CD14-positive monocyte (primary cell): ENCODE measurements at regions not wholly inside any gene's neighbourhood (a gene's known extent, or its start where the extent isn't known, plus 50 kb on each side); places are given as distances from the start of the nearest gene placed in this dataset.

Experiments
- DNase-seq, 3 donors: peaks; one replicate each; pipeline ENCODE4 v3.0.0-alpha.2; 2011 to 2022
- H2AFZ ChIP-seq: 2 replicates; pipeline ENCODE4 v1.6.0; 2012; ENCODE audit warnings: mild to moderate bottlenecking, low read depth, low read length, inconsistent platforms; ENCODE audit not compliant: insufficient read depth, poor library complexity, severe bottlenecking
- H3K27ac ChIP-seq, 2 donors: 1 replicate in 1 of 2; 2 replicates in 1 of 2; pipeline ENCODE4 v1.5.1; 2012 to 2013; ENCODE audit warnings: low read length in 2 of 2, control low read depth in 1 of 2, inconsistent platforms in 1 of 2, low read depth in 1 of 2, mild to moderate bottlenecking in 1 of 2
- H3K27me3 ChIP-seq, 2 donors: one replicate each; pipeline versions ENCODE4 v1.6.0 to v1.6.1; 2011 to 2013; ENCODE audit warnings: low read length in 2 of 2; ENCODE audit not compliant: control insufficient read depth in 2 of 2, insufficient read depth in 2 of 2
- H3K36me3 ChIP-seq, 2 donors: replicated peaks in 1 of 2; 1 replicate in 1 of 2; 2 replicates in 1 of 2; pipeline versions ENCODE4 v1.5.1 to v1.6.1; 2012 to 2013; ENCODE audit warnings: low read length in 2 of 2, control low read depth in 1 of 2, inconsistent platforms in 1 of 2, mild to moderate bottlenecking in 1 of 2; ENCODE audit not compliant: insufficient read depth in 2 of 2, control insufficient read depth in 1 of 2
- H3K4me1 ChIP-seq, 2 donors: 1 replicate in 1 of 2; 2 replicates in 1 of 2; pipeline versions ENCODE4 v1.5.1 to v1.6.1; 2012 to 2013; ENCODE audit warnings: low read length in 2 of 2, control low read depth in 1 of 2, inconsistent platforms in 1 of 2, mild to moderate bottlenecking in 1 of 2, moderate library complexity in 1 of 2; ENCODE audit not compliant: insufficient read depth in 2 of 2, control insufficient read depth in 1 of 2
- H3K4me2 ChIP-seq: replicated peaks from 2 replicates; pipeline ENCODE3; 2012; ENCODE audit warnings: low read length, moderate library complexity, mild to moderate bottlenecking; ENCODE audit not compliant: poor library complexity, severe bottlenecking; ENCODE audit errors: extremely low read depth
- H3K4me3 ChIP-seq, 3 experiments: fragments of 200-600 bp in 1 of 3; sonication (generic) in 1 of 3; replicated peaks in 1 of 3; 1 replicate in 2 of 3; 2 replicates in 1 of 3; pipeline ENCODE4 v1.5.1; 2011 to 2013; ENCODE audit warnings: low read length in 3 of 3, mild to moderate bottlenecking in 3 of 3, control low read depth in 2 of 3, low read depth in 2 of 3, inconsistent platforms in 1 of 3, moderate library complexity in 1 of 3
- H3K79me2 ChIP-seq: 2 replicates; pipeline ENCODE4 v1.6.0; 2012; ENCODE audit warnings: mild to moderate bottlenecking, control low read depth, inconsistent platforms, low read length, moderate library complexity; ENCODE audit not compliant: insufficient read depth
- H3K9ac ChIP-seq: 2 replicates; pipeline ENCODE4 v1.6.0; 2017; ENCODE audit warnings: low read length, mild to moderate bottlenecking; ENCODE audit not compliant: insufficient read depth, poor library complexity, severe bottlenecking
- H3K9me3 ChIP-seq, 2 donors: replicated peaks in 1 of 2; 1 replicate in 1 of 2; 2 replicates in 1 of 2; pipeline versions ENCODE4 v1.5.1 to v1.6.1; 2012 to 2013; ENCODE audit warnings: low read length in 2 of 2, control low read depth in 1 of 2; ENCODE audit not compliant: control insufficient read depth in 1 of 2, insufficient read depth in 1 of 2
- H4K20me1 ChIP-seq: 2 replicates; pipeline ENCODE4 v1.6.0; 2012; ENCODE audit warnings: mild to moderate bottlenecking, low read length, control low read depth, moderate library complexity; ENCODE audit not compliant: insufficient read depth
- H3K27ac Mint-ChIP-seq, 7 donors: one replicate each; pipeline ENCODE4 v1.8.0; 2020; ENCODE audit warnings: mild to moderate bottlenecking in 7 of 7, mixed read lengths in 7 of 7, moderate library complexity in 6 of 7, inconsistent platforms in 2 of 7
- H3K27me3 Mint-ChIP-seq, 3 donors: one replicate each; pipeline ENCODE4 v1.8.0; 2021 to 2022; ENCODE audit warnings: low read depth in 3 of 3, mild to moderate bottlenecking in 3 of 3, mixed read lengths in 3 of 3, moderate library complexity in 3 of 3, inconsistent platforms in 1 of 3
- H3K36me3 Mint-ChIP-seq, 2 donors: one replicate each; pipeline ENCODE4 v1.8.0; 2020; ENCODE audit warnings: mixed read lengths in 2 of 2, inconsistent platforms in 1 of 2, mild to moderate bottlenecking in 1 of 2
- H3K4me1 Mint-ChIP-seq: one replicate; pipeline ENCODE4 v1.8.0; 2020; ENCODE audit warnings: mild to moderate bottlenecking, mixed read lengths
- H3K4me3 Mint-ChIP-seq, 2 donors: one replicate each; pipeline ENCODE4 v1.8.0; 2020; ENCODE audit warnings: mild to moderate bottlenecking in 2 of 2, mixed read lengths in 2 of 2, moderate library complexity in 1 of 2
- H3K9me3 Mint-ChIP-seq, 7 donors: one replicate each; pipeline ENCODE4 v1.8.0; 2020 to 2022; ENCODE audit warnings: mixed read lengths in 7 of 7, mild to moderate bottlenecking in 6 of 7, moderate library complexity in 6 of 7, inconsistent platforms in 2 of 7
- WGBS: methylation state at CpG from one replicate; pipeline ENCODE4 v1.1.5; 2013; ENCODE audit warnings: missing lambda C conversion rate; ENCODE audit not compliant: insufficient coverage; 5-methylcytosine and 5-hydroxymethylcytosine counted together
- intact Hi-C, 2 donors: fragments of 100-400 bp; cut with micrococcal nuclease; formaldehyde crosslinking; loops; one replicate each; pipeline versions ENCODE4 v1.15.0 to v1.15.1; 2023
- TF ChIP-seq, protein P1 (sequence below): fragments of 200-600 bp; IDR thresholded peaks from one replicate; pipeline ENCODE4 v1.8.0; 2022; ENCODE audit warnings: antibody characterized with exemption, mild to moderate bottlenecking

DNA sequence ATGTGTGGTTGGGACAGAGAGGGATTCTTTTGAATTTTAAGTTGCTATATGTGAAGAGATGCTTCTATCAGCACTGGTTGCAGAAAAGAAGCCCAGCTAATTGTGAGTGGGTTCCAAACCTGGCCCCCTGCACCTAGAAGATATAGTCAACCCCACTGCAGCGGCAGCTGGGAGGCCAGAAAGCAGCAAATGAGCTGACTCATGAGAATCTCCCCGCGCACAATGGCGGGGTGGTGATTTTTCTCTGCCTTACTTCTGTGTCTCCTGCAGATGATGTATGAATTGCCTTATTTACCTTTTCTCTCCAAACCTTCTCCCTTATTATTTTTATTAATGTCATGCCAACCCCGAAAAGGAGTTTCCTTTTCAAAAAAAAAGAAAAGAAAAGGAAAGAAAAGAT, 89.7 kb downstream of the MAF start:
- Histone ChIP-seq H3K9me3 (no peaks in the 10 kb centered on the region), H3K36me3 (no peaks in the 10 kb centered on the region), H4K20me1 (no peaks in the 10 kb centered on the region), H3K79me2 (no peaks in the 10 kb centered on the region), H3K27me3 (peaks cover 0 to 4% of the 10 kb centered on the region in 2 donors), H3K4me3 (no peak overlapping the region), H3K9ac (no peak overlapping the region), H3K27ac (no peak overlapping the region), H3K4me2 (no peak overlapping the region), H3K4me1 (peaks cover 19 to 21% of the 10 kb centered on the region in 2 donors), H2AFZ (no peak overlapping the region)
- TF ChIP-seq, protein P1, sequence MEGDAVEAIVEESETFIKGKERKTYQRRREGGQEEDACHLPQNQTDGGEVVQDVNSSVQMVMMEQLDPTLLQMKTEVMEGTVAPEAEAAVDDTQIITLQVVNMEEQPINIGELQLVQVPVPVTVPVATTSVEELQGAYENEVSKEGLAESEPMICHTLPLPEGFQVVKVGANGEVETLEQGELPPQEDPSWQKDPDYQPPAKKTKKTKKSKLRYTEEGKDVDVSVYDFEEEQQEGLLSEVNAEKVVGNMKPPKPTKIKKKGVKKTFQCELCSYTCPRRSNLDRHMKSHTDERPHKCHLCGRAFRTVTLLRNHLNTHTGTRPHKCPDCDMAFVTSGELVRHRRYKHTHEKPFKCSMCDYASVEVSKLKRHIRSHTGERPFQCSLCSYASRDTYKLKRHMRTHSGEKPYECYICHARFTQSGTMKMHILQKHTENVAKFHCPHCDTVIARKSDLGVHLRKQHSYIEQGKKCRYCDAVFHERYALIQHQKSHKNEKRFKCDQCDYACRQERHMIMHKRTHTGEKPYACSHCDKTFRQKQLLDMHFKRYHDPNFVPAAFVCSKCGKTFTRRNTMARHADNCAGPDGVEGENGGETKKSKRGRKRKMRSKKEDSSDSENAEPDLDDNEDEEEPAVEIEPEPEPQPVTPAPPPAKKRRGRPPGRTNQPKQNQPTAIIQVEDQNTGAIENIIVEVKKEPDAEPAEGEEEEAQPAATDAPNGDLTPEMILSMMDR = no peak
- Mint-ChIP-seq H3K27me3 (peaks cover 3 to 10% (median 10%) of the 10 kb centered on the region in 3 donors), H3K4me3 (no peak overlapping the region), H3K27ac (no peak overlapping the region), H3K36me3 (no peaks in the 10 kb centered on the region), H3K9me3 (peaks cover 0 to 1% (median 0%) of the 10 kb centered on the region in 7 donors), H3K4me1 (peaks cover 21% of the 10 kb centered on the region)
- no CpG with 5 or more reads among the region's 5 CpGs for WGBS
- intact Hi-C loops = no loop called here
- no peak for DNase-seq

DNA sequence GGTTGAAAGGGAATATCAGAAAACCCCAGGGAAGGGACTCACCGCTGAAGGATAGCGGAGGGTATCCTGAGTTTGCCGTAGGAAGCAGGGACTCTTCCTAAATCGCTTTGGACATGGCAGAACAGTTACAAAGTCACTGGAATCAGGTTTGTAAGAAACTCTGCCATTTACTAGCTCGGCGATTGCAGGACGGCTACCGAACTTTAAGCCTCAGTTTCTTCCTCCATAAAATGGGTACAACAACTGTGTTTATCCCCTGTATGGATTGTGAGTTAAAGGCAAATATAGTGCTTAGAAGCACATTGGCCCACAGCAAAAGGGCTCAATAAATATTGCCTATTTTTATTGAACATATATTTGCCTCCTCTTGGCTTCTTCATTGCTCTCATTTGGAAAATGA, 90.6 kb downstream of the MAF start:
- no peak overlapping the region for H3K27ac ChIP-seq
- no peak for DNase-seq
- intact Hi-C loops = no loop called here
- no peak overlapping the region for H3K4me3 ChIP-seq
- H3K9ac ChIP-seq = no peak overlapping the region
- H3K27ac Mint-ChIP-seq = no peak overlapping the region
- H3K79me2 ChIP-seq = no peaks in the 10 kb centered on the region
- H3K4me1 ChIP-seq = peaks cover 19 to 21% of the 10 kb centered on the region in 2 donors
- no peak overlapping the region for H2AFZ ChIP-seq
- H3K4me3 Mint-ChIP-seq = no peak overlapping the region
- H3K27me3 ChIP-seq = peaks cover 0 to 2% of the 10 kb centered on the region in 2 donors
- H3K36me3 ChIP-seq = no peaks in the 10 kb centered on the region
- WGBS = 95% methylated on average over 3 of the region's 8 CpGs
- H3K9me3 Mint-ChIP-seq = peaks cover 0 to 1% (median 0%) of the 10 kb centered on the region in 7 donors
- H3K4me1 Mint-ChIP-seq = peaks cover 21% of the 10 kb centered on the region
- H3K9me3 ChIP-seq = no peaks in the 10 kb centered on the region
- H3K4me2 ChIP-seq = no peak overlapping the region
- no peaks in the 10 kb centered on the region for H4K20me1 ChIP-seq
- H3K27me3 Mint-ChIP-seq = peaks cover 3 to 9% (median 9%) of the 10 kb centered on the region in 3 donors
- H3K36me3 Mint-ChIP-seq = no peaks in the 10 kb centered on the region
- TF ChIP-seq, protein P1 = no peak
